Fibroblast of lung (primary cell): ENCODE measurements at regions not wholly inside any gene's neighbourhood (a gene's known extent, or its start where the extent isn't known, plus 50 kb on each side); places are given as distances from the start of the nearest gene placed in this dataset.

ENCODE experiments used
- EZH2 ChIP-seq: IDR thresholded peaks from 2 replicates; pipeline ENCODE4 v1.5.1; 2012; ENCODE audit warnings: low read length, control low read depth, mild to moderate bottlenecking; ENCODE audit errors: missing control alignments
- TF ChIP-seq, protein P1 (sequence below), 2 donors: IDR thresholded peaks in 1 of 2; conservative IDR thresholded peaks in 1 of 2; 1 replicate in 1 of 2; 2 replicates in 1 of 2; pipeline ENCODE4 v1.5.1; 2011 to 2012; ENCODE audit warnings: low read length in 2 of 2, control low read depth in 1 of 2, inconsistent platforms in 1 of 2, low read depth in 1 of 2, mild to moderate bottlenecking in 1 of 2

- TF ChIP-seq, protein P1, sequence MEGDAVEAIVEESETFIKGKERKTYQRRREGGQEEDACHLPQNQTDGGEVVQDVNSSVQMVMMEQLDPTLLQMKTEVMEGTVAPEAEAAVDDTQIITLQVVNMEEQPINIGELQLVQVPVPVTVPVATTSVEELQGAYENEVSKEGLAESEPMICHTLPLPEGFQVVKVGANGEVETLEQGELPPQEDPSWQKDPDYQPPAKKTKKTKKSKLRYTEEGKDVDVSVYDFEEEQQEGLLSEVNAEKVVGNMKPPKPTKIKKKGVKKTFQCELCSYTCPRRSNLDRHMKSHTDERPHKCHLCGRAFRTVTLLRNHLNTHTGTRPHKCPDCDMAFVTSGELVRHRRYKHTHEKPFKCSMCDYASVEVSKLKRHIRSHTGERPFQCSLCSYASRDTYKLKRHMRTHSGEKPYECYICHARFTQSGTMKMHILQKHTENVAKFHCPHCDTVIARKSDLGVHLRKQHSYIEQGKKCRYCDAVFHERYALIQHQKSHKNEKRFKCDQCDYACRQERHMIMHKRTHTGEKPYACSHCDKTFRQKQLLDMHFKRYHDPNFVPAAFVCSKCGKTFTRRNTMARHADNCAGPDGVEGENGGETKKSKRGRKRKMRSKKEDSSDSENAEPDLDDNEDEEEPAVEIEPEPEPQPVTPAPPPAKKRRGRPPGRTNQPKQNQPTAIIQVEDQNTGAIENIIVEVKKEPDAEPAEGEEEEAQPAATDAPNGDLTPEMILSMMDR (conservative IDR thresholded peaks at IDR 0.05 in 1 of 2, IDR thresholded peaks at IDR 0.05 in 1 of 2; ENCODE audit: low read depth in 1 of 2, low read length in 2 of 2) = no peak
- TF ChIP-seq EZH2 = no peak
These were observed 554.7 kb upstream of the HS3ST5 start for GRCh38 chr6:114897536-114897935.
